Smooth muscle cell (in vitro differentiated cells): ENCODE measurements at regions not wholly inside any gene's neighbourhood (a gene's known extent, or its start where the extent isn't known, plus 50 kb on each side); places are given as distances from the start of the nearest gene placed in this dataset.

Experiments
- DNase-seq: peaks from one replicate; lab custom pipeline; 2025; ENCODE audit not compliant: unreplicated experiment; lab: John Stamatoyannopoulos, UW
- H2AFZ ChIP-seq: fragments of 200-600 bp; sonication (generic); 2 replicates; pipeline ENCODE4 v1.6.0; 2016; ENCODE audit warnings: antibody characterized with exemption, low read depth, mild to moderate bottlenecking
- H3F3A ChIP-seq: fragments of 200-600 bp; sonication (generic); 2 replicates; pipeline ENCODE4 v1.6.0; 2017; ENCODE audit warnings: antibody characterized with exemption, low read depth
- H3K27ac ChIP-seq: fragments of 200-600 bp; sonication (generic); 2 replicates; pipeline ENCODE4 v1.5.1; 2016; ENCODE audit warnings: low read depth, mild to moderate bottlenecking
- H3K27me3 ChIP-seq: fragments of 200-600 bp; sonication (generic); 2 replicates; pipeline ENCODE4 v1.6.1; 2016; ENCODE audit warnings: low read depth, mild to moderate bottlenecking
- H3K36me3 ChIP-seq: fragments of 200-600 bp; sonication (generic); 2 replicates; pipeline ENCODE4 v1.5.1; 2016; ENCODE audit warnings: low read depth
- H3K4me1 ChIP-seq: fragments of 200-600 bp; sonication (generic); 2 replicates; pipeline ENCODE4 v1.5.1; 2016; ENCODE audit warnings: low read depth
- H3K4me2 ChIP-seq: fragments of 200-600 bp; sonication (generic); 2 replicates; pipeline ENCODE4 v1.6.0; 2016; ENCODE audit warnings: mild to moderate bottlenecking
- H3K4me3 ChIP-seq: fragments of 200-600 bp; sonication (generic); 2 replicates; pipeline ENCODE4 v1.5.1; 2016; ENCODE audit warnings: mild to moderate bottlenecking
- H3K79me2 ChIP-seq: fragments of 200-600 bp; sonication (generic); 2 replicates; pipeline ENCODE4 v1.6.0; 2016; ENCODE audit warnings: low read depth, mild to moderate bottlenecking
- H3K9ac ChIP-seq: fragments of 200-600 bp; sonication (generic); 2 replicates; pipeline ENCODE4 v1.6.0; 2016; ENCODE audit warnings: low read depth
- H3K9me3 ChIP-seq: fragments of 200-600 bp; sonication (generic); replicated peaks from 2 replicates; pipeline ENCODE4 v1.5.1; 2016; ENCODE audit warnings: low read depth
- H4K20me1 ChIP-seq: fragments of 200-600 bp; sonication (generic); 2 replicates; pipeline ENCODE4 v1.6.0; 2016; ENCODE audit warnings: low read depth
- WGBS: methylation state at CpG from one replicate; pipeline ENCODE4 v1.1.7; 2016; ENCODE audit warnings: low lambda C conversion rate; 5-methylcytosine and 5-hydroxymethylcytosine counted together
- TF ChIP-seq, protein P1 (sequence below): fragments of 200-600 bp; sonication (generic); IDR thresholded peaks from 2 replicates; pipeline ENCODE4 v1.5.1; 2017; ENCODE audit warnings: borderline replicate concordance, mild to moderate bottlenecking, antibody characterized with exemption; ENCODE audit not compliant: insufficient read depth, poor library complexity, severe bottlenecking

DNA sequence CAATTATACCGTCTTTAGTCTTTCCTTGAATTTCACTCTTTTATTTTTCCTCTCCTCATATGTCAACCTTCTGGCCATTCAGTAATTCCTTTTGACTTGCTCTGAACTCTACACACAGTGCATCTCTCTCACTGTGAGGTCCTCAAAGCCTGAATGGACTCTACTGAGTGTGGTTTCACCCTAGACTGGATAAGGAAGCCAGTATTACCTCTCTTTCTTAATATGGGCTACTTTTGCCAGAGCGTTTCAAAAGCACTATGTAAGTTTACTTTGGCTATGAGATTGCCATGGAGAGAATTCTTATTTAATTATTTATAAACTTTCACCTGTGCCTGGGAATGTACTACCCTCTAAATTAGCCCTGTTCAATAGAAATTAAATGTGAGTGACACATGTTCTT is 343.5 kb upstream of the DDHD1 start:
- H3K36me3 ChIP-seq: no peaks in the 10 kb centered on the region
- H3K27ac ChIP-seq: no peak overlapping the region
- WGBS: 94% methylated on average over 2 of the region's 2 CpGs

DNA sequence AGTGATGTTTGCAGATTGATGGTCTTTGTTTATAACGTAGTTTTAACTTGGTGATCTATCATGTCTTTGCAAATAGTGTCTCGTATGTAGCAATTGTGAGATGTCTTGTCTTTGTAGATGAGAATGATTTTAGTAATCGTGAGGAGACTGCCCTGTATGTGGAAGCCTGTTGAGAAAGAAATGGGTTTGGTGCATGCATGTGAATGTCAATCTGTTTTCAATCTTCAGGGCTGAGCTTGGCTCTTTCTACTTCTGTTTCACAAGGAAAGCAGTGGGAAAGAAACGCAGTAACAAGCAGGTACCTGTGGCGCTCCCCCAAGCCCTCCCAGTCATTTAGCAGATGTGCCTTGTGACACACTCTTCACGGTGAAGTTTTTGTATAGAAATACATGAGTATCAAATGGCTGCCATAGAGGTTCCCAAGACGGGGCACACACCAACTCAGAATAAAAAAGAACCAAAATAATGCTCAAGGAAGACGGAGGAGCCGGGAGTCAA is 342.8 kb upstream of the DDHD1 start:
- no peak overlapping the region for H2AFZ ChIP-seq
- H3K4me3 ChIP-seq: no peak overlapping the region
- 98% methylated on average over 9 of the region's 9 CpGs for WGBS
- TF ChIP-seq, protein P1, sequence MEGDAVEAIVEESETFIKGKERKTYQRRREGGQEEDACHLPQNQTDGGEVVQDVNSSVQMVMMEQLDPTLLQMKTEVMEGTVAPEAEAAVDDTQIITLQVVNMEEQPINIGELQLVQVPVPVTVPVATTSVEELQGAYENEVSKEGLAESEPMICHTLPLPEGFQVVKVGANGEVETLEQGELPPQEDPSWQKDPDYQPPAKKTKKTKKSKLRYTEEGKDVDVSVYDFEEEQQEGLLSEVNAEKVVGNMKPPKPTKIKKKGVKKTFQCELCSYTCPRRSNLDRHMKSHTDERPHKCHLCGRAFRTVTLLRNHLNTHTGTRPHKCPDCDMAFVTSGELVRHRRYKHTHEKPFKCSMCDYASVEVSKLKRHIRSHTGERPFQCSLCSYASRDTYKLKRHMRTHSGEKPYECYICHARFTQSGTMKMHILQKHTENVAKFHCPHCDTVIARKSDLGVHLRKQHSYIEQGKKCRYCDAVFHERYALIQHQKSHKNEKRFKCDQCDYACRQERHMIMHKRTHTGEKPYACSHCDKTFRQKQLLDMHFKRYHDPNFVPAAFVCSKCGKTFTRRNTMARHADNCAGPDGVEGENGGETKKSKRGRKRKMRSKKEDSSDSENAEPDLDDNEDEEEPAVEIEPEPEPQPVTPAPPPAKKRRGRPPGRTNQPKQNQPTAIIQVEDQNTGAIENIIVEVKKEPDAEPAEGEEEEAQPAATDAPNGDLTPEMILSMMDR: no peak
- H3K27ac ChIP-seq: no peak overlapping the region
- no peaks in the 10 kb centered on the region for H3K9me3 ChIP-seq
- H3K9ac ChIP-seq: no peak overlapping the region
- no peaks in the 10 kb centered on the region for H3K79me2 ChIP-seq
- H4K20me1 ChIP-seq: no peaks in the 10 kb centered on the region
- H3K4me2 ChIP-seq: no peak overlapping the region
- peaks cover 9% of the 10 kb centered on the region for H3K4me1 ChIP-seq
- no peaks in the 10 kb centered on the region for H3F3A ChIP-seq
- no peak for DNase-seq
- no peaks in the 10 kb centered on the region for H3K36me3 ChIP-seq
- H3K27me3 ChIP-seq: no peaks in the 10 kb centered on the region

More for the DNA sequence above, 343.5 kb upstream of the DDHD1 start:
- Histone ChIP-seq H3K4me2 (no peak overlapping the region), H3K4me1 (peaks cover 4% of the 10 kb centered on the region), H3K79me2 (no peaks in the 10 kb centered on the region), H3K9me3 (no peaks in the 10 kb centered on the region), H2AFZ (no peak overlapping the region), H3K27me3 (no peaks in the 10 kb centered on the region), H3K9ac (no peak overlapping the region), H3K4me3 (no peak overlapping the region), H4K20me1 (no peaks in the 10 kb centered on the region), H3F3A (no peaks in the 10 kb centered on the region)
- no peak for DNase-seq
- TF ChIP-seq, protein P1: no peak

DNA sequence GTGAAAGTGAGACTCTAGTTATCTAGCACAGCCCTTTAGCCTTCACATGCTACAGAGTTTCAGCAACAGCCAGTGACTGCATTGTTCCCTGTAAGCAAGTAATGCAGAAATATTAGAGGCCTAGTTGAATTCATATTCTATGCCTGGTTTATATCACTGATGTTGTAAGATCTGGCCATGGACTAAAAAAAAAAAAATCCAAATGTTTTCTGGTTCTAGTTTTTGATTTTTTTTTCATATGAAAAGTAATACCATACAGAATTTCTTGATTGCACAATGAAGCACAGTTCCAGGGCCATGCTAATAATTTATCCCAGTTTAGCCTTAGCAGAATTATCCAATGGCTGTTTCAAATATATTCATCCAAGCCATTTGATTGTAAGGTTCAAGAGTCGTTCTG is 341.5 kb upstream of the DDHD1 start:
- Histone ChIP-seq H4K20me1 (no peaks in the 10 kb centered on the region), H3K27ac (no peak overlapping the region), H3K36me3 (no peaks in the 10 kb centered on the region), H3K9ac (no peak overlapping the region), H3K9me3 (no peaks in the 10 kb centered on the region), H3K4me2 (no peak overlapping the region), H3K4me1 (peaks cover 9% of the 10 kb centered on the region), H3K27me3 (no peaks in the 10 kb centered on the region), H2AFZ (no peak overlapping the region), H3K79me2 (no peaks in the 10 kb centered on the region), H3F3A (no peaks in the 10 kb centered on the region), H3K4me3 (no peak overlapping the region)
- TF ChIP-seq, protein P1: no peak
- WGBS: 91% methylated on average over 1 of the region's 1 CpG
- DNase-seq: no peak

DNA sequence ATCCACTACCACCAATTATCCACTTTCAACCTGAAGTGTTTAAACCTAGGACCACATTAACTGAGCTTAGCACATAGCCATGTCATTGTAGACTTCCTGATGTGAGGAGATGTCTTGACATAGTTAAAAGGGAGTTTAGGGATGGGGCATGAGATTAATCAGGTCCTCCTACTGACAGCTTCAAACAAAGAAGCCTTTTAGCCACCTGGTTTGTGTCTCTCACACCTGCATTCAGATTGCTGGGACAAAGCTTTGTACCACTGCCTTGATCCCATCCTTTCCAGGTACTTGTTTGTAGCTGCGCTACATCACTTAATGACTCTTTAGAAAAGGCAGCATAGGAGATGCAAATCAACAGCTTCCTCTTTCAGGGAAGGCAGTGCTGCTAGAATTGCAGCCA is 340.7 kb upstream of the DDHD1 start:
- Histone ChIP-seq H3K27me3 (no peaks in the 10 kb centered on the region), H3K27ac (no peak overlapping the region), H2AFZ (no peak overlapping the region), H4K20me1 (no peaks in the 10 kb centered on the region), H3K4me2 (no peak overlapping the region), H3K9me3 (no peaks in the 10 kb centered on the region), H3F3A (no peaks in the 10 kb centered on the region), H3K36me3 (no peaks in the 10 kb centered on the region), H3K9ac (no peak overlapping the region), H3K4me1 (peaks cover 9% of the 10 kb centered on the region), H3K4me3 (no peak overlapping the region), H3K79me2 (no peaks in the 10 kb centered on the region)
- WGBS: 79% methylated on average over 1 of the region's 1 CpG
- TF ChIP-seq, protein P1: no peak
- no peak for DNase-seq
